ENCODE measurements at regions not wholly inside any gene's neighbourhood (a gene's known extent, or its start where the extent isn't known, plus 50 kb on each side); places are given as distances from the start of the nearest gene placed in this dataset.

DNA sequence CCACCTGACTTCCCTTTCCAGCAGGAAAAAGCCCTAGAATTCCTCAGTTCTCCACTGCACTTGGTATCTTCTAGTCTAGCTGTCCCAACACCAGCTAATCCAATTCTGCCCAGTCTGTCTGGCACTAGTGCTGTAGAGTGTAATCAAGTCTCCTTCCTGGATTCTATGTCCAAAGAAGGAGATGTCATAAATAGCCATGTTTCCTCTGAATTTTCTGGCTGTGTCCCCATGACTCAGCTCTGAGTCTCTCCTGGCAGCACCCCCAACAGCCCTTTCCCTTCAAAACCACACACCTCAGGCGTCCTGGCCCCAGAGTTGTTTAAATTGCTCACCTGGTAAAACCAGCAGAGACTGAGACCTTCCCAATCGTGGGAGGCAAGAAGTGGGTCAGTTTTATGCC, 197.2 kb downstream of the GRXCR1 start:
- FAIRE-seq (no peak), DNase-seq (ENCODE audit: low read depth, low spot score) (no peak)
- Histone ChIP-seq H3K4me2 (ENCODE audit: insufficient read depth, low read length) (no peak overlapping the region), H3K9ac (replicated peaks; ENCODE audit: extremely low read depth, insufficient read depth, low read length) (no peak overlapping the region), H4K20me1 (replicated peaks; ENCODE audit: control insufficient read depth, extremely low read depth, insufficient read depth, low read length) (no peaks in the 10 kb centered on the region), H2AFZ (ENCODE audit: low read depth, low read length) (no peak overlapping the region), H3K9me3 (replicated peaks; ENCODE audit: control insufficient read depth, insufficient read depth, low read length) (no peaks in the 10 kb centered on the region), H3K4me3 (replicated peaks in 1 of 3; ENCODE audit: insufficient read depth in 1 of 3, low read depth in 1 of 3, low read length in 3 of 3) (no peak overlapping the region), H3K27me3 (ENCODE audit: control insufficient read depth in 2 of 2, insufficient read depth in 2 of 2, low read length in 2 of 2) (no peaks in the 10 kb centered on the region), H3K27ac (ENCODE audit: insufficient read depth, low read depth, low read length) (no peak overlapping the region), H3K36me3 (ENCODE audit: control insufficient read depth in 2 of 2, extremely low read depth in 1 of 2, insufficient read depth in 2 of 2, low read length in 2 of 2) (no peaks in the 10 kb centered on the region), H3K79me2 (ENCODE audit: control insufficient read depth, insufficient read depth, low read length) (no peaks in the 10 kb centered on the region), H3K9me1 (replicated peaks; ENCODE audit: control insufficient read depth, extremely low read depth, insufficient read depth, low read length) (no peaks in the 10 kb centered on the region), H3K4me1 (ENCODE audit: control insufficient read depth, extremely low read depth, insufficient read depth, low read length) (no peaks in the 10 kb centered on the region)
- no peak for TF ChIP-seq MYC (IDR thresholded peaks at IDR 0.05; ENCODE audit: low read depth, low read length)
- ChIA-PET CTCF (no interaction called here), POLR2A (no interaction called here)
- intact Hi-C loops (cut with micrococcal nuclease): no loop called here
- no TSS peak for BruUV-seq (replicated peaks)
- dilution Hi-C loops (cut with MboI; ENCODE audit: extremely low pct_ligation_motif_present, low sequenced_read_pairs): no loop called here

DNA sequence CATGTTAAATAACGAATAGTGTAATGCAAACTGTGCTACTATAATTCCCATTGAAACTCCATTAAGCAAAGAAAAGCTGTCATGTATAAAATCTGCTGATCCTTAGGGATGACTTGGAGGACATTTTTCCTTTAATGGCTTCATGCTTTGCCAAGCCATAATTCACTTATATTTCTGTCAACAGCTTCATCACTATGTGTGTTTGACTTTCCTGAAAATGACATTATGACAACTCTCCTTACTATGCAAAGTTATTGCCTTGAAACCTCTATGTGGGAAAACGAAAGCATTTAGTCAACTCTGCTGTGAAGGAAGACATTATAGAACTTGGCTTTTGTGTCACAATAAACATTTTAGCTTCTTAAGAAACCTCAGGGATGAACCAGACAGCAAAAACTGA, 210.5 kb downstream of the GRXCR1 start:
- BruUV-seq (replicated peaks): no TSS peak
- dilution Hi-C loops (cut with MboI; ENCODE audit: extremely low pct_ligation_motif_present, low sequenced_read_pairs): no loop called here
- no peak for FAIRE-seq
- no peaks in the 10 kb centered on the region for H3K9me3 ChIP-seq (replicated peaks; ENCODE audit: control insufficient read depth, insufficient read depth, low read length)
- H2AFZ ChIP-seq (ENCODE audit: low read depth, low read length): no peak overlapping the region
- no peak overlapping the region for H3K27ac ChIP-seq (ENCODE audit: insufficient read depth, low read depth, low read length)
- H3K9ac ChIP-seq (replicated peaks; ENCODE audit: extremely low read depth, insufficient read depth, low read length): no peak overlapping the region
- ChIA-PET CTCF (no interaction called here), POLR2A (no interaction called here)
- H3K4me3 ChIP-seq (replicated peaks in 1 of 3; ENCODE audit: insufficient read depth in 1 of 3, low read depth in 1 of 3, low read length in 3 of 3): no peak overlapping the region
- H3K79me2 ChIP-seq (ENCODE audit: control insufficient read depth, insufficient read depth, low read length): no peaks in the 10 kb centered on the region
- H3K27me3 ChIP-seq (ENCODE audit: control insufficient read depth in 2 of 2, insufficient read depth in 2 of 2, low read length in 2 of 2): no peaks in the 10 kb centered on the region
- no peaks in the 10 kb centered on the region for H4K20me1 ChIP-seq (replicated peaks; ENCODE audit: control insufficient read depth, extremely low read depth, insufficient read depth, low read length)
- H3K4me2 ChIP-seq (ENCODE audit: insufficient read depth, low read length): no peak overlapping the region
- H3K36me3 ChIP-seq (ENCODE audit: control insufficient read depth in 2 of 2, extremely low read depth in 1 of 2, insufficient read depth in 2 of 2, low read length in 2 of 2): no peaks in the 10 kb centered on the region
- intact Hi-C loops (cut with micrococcal nuclease): no loop called here
- TF ChIP-seq POLR2AphosphoS5 (IDR thresholded peaks at IDR 0.05; ENCODE audit: insufficient read depth, low read depth, low read length): no peak
- TF ChIP-seq, protein P1, sequence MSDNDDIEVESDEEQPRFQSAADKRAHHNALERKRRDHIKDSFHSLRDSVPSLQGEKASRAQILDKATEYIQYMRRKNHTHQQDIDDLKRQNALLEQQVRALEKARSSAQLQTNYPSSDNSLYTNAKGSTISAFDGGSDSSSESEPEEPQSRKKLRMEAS (IDR thresholded peaks at IDR 0.05; ENCODE audit: insufficient read depth, insufficient read length): no peak
- TF ChIP-seq POLR2A (IDR thresholded peaks at IDR 0.05; ENCODE audit: low read depth, low read length): no peak
- TF ChIP-seq MYC (IDR thresholded peaks at IDR 0.05; ENCODE audit: low read depth, low read length): no peak
- TF ChIP-seq, protein P2, sequence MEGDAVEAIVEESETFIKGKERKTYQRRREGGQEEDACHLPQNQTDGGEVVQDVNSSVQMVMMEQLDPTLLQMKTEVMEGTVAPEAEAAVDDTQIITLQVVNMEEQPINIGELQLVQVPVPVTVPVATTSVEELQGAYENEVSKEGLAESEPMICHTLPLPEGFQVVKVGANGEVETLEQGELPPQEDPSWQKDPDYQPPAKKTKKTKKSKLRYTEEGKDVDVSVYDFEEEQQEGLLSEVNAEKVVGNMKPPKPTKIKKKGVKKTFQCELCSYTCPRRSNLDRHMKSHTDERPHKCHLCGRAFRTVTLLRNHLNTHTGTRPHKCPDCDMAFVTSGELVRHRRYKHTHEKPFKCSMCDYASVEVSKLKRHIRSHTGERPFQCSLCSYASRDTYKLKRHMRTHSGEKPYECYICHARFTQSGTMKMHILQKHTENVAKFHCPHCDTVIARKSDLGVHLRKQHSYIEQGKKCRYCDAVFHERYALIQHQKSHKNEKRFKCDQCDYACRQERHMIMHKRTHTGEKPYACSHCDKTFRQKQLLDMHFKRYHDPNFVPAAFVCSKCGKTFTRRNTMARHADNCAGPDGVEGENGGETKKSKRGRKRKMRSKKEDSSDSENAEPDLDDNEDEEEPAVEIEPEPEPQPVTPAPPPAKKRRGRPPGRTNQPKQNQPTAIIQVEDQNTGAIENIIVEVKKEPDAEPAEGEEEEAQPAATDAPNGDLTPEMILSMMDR (IDR thresholded peaks at IDR 0.05; ENCODE audit: extremely low read depth in 1 of 2, insufficient read depth in 1 of 2, low read depth in 1 of 2, low read length in 2 of 2): no peak
- no peak for TF ChIP-seq JUN (IDR thresholded peaks at IDR 0.05; ENCODE audit: borderline replicate concordance, insufficient read depth, insufficient read length, low read depth)
- TF ChIP-seq EZH2 (IDR thresholded peaks at IDR 0.05; ENCODE audit: borderline replicate concordance, low read depth, low read length, severe bottlenecking): no peak
- no peak for TF ChIP-seq GATA2 (IDR thresholded peaks at IDR 0.05; ENCODE audit: insufficient read depth, insufficient read length, low read depth, low read length)
- TF ChIP-seq FOS (IDR thresholded peaks at IDR 0.05; ENCODE audit: borderline replicate concordance, insufficient read depth, low read length): no peak
- no peak for DNase-seq (ENCODE audit: low read depth, low spot score)
- H3K4me1 ChIP-seq (ENCODE audit: control insufficient read depth, extremely low read depth, insufficient read depth, low read length): no peaks in the 10 kb centered on the region
- H3K9me1 ChIP-seq (replicated peaks; ENCODE audit: control insufficient read depth, extremely low read depth, insufficient read depth, low read length): no peaks in the 10 kb centered on the region
